ENCODE measurements at regions not wholly inside any gene's neighbourhood (a gene's known extent, or its start where the extent isn't known, plus 50 kb on each side); places are given as distances from the start of the nearest gene placed in this dataset.

DNA sequence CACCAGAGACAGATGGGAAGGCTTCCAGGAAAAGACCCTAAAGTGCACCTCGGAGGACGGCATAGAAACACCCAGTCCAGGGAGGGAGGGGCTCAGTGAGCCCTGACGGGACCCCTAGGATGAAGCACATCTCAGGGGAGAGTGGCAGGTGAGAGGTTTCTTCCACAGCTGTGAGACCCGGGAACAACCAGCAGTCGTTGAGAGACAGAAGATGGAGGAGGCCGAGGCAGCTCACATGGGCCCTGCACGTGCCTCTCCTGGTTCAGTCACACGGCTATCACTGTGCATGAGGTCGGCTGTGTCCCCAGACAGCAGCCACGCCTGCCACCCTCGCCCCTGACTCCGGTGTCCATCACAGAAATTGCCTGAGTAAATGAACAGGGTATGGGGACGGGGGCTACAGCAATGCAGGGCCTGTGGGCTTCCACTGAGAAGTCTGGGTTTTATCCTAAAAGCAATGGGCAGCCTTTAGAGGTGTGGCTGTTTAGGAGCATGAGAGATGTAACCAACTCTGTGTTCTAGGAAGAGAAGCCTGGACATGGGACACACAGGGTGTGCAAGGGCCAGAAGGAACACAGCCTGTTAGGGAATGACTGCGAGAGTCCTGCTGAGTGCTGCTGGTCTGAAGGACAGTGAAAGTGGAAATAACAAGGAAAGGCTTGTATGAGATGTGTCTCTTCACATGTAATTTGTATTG, 102.0 kb downstream of the TMEM18 start:
- DNase-seq = no peak

DNA sequence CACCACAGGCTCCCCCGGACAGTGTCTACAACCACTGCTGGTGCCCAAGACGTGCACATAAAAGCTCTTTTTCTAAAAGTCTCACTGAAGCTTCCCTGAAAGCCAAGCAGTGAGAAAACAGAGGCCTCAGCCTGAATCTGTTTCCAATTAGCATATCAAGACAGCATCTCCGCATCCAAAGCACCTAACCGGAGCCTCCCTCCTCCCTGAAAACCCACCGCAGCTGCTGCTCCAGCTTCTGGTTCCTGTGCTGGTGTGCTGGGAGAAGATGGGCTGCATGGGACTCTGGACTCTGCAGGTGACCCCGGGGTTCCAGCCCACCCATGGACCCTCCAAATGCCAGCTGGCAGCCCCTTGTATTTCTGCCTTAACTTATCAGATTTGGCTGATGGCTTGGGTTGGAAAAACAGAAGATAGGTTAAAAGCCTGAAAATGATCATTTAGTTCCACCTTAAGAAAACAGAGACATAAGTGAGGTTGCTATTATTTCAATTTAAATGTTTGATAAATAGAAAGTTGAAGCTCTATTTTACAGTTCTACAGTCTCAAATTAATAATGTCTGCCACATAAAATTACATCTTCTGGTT, 103.3 kb downstream of the TMEM18 start:
- no peak for DNase-seq

DNA sequence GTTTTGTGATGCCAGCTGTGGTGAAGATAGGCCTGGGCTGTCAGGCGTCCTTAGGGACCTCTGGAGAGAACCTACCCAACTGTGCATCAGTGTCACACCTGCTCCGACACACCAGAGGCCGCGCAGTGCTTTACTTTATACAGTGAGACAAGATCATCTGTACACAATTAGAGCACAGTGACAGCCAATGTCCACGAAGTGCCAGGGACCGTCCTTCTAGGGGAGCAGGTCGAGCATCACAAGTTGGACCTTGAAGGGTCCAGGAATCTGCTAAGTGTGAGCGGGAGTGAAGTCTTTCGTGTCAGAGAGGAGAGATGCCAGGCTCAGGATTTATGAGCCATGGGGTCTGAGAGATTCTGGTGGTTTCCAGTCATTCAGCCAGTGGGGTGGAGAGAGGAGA, 104.2 kb downstream of the TMEM18 start:
- no peak for DNase-seq

GRCh38 chr2:569681-570080, 107.5 kb downstream of the TMEM18 start:
- no peak for DNase-seq

DNA sequence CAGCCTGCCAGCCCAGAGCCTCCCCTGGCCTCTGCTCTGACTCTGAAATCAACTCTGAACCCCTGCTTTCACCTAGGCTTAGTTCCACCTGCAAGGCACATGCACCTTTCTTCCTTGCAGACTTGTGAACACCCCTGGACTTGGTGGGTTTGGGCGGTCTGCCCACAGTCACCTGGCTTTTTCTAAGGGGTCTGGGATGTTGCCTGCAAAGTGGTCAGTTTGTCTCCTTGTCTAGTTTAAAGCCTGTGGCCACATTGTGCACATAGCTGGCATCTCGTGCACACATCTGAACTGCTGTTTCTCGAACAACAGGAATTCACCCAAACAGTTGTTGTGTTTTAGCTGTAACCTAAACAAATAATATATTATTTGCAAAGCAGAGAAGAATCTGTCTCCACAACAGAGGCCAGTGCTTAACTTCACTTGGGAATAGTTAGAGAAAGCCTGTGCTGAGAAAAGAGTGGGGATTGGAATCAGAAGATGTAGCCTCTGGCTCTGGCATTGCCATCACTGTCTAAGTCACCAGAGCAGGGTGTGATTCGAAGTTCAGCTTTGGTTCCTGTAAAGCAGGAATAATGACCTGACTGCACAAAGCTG, 108.5 kb downstream of the TMEM18 start:
- no peak for DNase-seq

- DNase-seq = no peak
Measured at GRCh38 chr2:567865-568638, 109.2 kb downstream of the TMEM18 start.

DNA sequence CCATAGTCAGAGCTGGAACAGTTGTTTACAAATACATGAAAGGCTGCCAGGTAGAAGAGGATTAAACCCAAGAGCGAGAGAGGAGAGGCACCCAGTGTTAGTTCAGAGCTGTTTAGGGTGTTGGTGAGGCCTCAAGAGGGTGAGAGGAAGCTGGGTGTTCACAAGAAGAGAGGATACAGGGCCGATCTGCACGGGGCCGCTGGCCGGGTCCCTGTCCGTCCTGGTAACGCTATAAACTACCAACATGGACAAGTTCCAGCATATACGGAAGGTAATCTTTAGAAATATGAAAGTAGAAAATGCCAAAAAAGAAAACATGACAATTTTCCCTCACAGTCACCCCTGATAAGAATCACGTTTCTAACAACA, 109.7 kb downstream of the TMEM18 start:
- no peak for DNase-seq

GRCh38 chr2:566379-567313, 110.6 kb downstream of the TMEM18 start:
- no peak for DNase-seq

- no peak for DNase-seq
Measured at GRCh38 chr2:564471-565181, 112.6 kb downstream of the TMEM18 start.

- no peak for DNase-seq
Measured at GRCh38 chr2:563512-563911, 113.7 kb downstream of the TMEM18 start.

- no peak for DNase-seq
Measured at GRCh38 chr2:562391-563364, 114.5 kb downstream of the TMEM18 start.

- DNase-seq = no peak
Measured at GRCh38 chr2:558879-559278, 118.3 kb downstream of the TMEM18 start.

- no peak for DNase-seq
Measured at GRCh38 chr2:558302-558642, 118.9 kb downstream of the TMEM18 start.

DNA sequence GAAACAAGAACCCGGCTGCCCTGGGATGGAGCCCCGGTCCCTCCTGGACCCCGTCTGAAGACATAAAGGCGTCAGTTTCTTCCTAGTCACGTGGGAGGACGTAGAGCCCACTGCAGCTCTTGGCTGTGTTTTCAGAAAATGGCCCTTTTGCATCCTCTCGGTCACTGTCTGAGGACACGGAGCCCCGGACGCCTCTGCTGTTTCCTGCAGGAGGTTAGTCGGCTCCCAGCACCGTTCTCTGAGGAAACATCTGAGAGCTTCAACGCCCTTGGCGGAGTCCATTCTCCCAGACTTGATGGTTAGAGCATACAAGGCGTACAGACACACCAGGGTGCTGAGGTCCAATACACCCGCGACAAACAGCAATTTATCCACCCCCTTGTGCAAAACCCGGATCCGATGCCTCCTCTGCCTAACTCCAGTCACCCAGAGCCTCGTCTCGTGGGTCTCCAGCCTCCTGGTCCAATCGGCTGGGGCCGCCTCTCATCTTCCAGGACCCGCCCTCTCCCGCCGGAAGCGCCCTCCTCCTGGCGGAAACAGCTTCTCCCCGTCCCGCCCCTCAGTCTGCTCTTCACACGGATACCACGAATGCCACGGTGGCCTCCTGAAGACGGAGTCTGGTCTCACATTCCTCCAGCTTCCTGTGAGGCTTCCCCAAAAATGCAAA, 119.4 kb downstream of the TMEM18 start:
- no peak for DNase-seq

DNA sequence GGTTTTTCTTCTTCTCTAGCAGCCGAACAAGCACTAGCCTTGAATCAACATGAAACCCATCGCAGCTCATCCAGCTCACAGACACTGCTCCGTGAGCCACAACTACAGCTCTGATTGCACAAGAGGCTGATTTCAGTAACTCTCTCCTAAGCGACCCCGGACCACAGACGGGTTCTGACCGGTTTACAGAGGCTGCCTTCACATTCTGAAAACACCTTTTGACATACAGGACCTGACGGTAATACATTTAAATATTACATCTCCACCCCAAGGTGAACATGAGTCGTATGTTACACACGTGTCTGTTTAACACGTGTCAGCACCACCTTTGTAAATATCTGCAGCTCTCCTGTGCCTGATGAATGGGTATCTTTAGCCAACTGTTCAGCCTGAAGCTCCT, 120.7 kb downstream of the TMEM18 start:
- DNase-seq = no peak

GRCh38 chr2:555164-555922, 121.9 kb downstream of the TMEM18 start:
- no peak for DNase-seq

GRCh38 chr2:554444-554843, 122.8 kb downstream of the TMEM18 start:
- DNase-seq = peak in 1 of 2 donors; percentile 6

GRCh38 chr2:552906-553305, 124.3 kb downstream of the TMEM18 start:
- DNase-seq = no peak

- no peak for DNase-seq
Measured at GRCh38 chr2:551621-552020, 125.6 kb downstream of the TMEM18 start.
